AG09309 (cell line): ENCODE measurements at regions not wholly inside any gene's neighbourhood (a gene's known extent, or its start where the extent isn't known, plus 50 kb on each side); places are given as distances from the start of the nearest gene placed in this dataset.

ENCODE experiments used
- DNase-seq: peaks from one replicate; pipeline ENCODE4 v3.0.0-alpha.2; 2010; ENCODE audit warnings: low read depth
- H3K4me3 ChIP-seq: 2 replicates; pipeline ENCODE4 v1.5.1; 2011; ENCODE audit warnings: mild to moderate bottlenecking, low read depth, low read length, moderate library complexity; ENCODE audit not compliant: control insufficient read depth
- CTCF ChIP-seq: IDR thresholded peaks from 2 replicates; pipeline ENCODE4 v1.5.1; 2011; ENCODE audit warnings: mild to moderate bottlenecking, low read depth, low read length, inconsistent platforms; ENCODE audit not compliant: insufficient read depth, control insufficient read depth; ENCODE audit errors: missing control alignments

- TF ChIP-seq CTCF: no peak
- no peak overlapping the region for H3K4me3 ChIP-seq
- no peak for DNase-seq
Measured at GRCh38 chr3:41106691-41107090, 92.6 kb upstream of the CTNNB1 start.

GRCh38 chr3:41111011-41111410 lies 88.3 kb upstream of the CTNNB1 start:
- H3K4me3 ChIP-seq: no peak overlapping the region
- no peak for DNase-seq
- no peak for TF ChIP-seq CTCF

GRCh38 chr3:41112466-41112865 lies 86.8 kb upstream of the CTNNB1 start:
- no peak for DNase-seq
- TF ChIP-seq CTCF: no peak

GRCh38 chr3:41115069-41115468 lies 84.2 kb upstream of the CTNNB1 start:
- H3K4me3 ChIP-seq: no peak overlapping the region
- no peak for DNase-seq
- no peak for TF ChIP-seq CTCF

More at GRCh38 chr3:41112466-41112865, 86.8 kb upstream of the CTNNB1 start:
- no peak overlapping the region for H3K4me3 ChIP-seq

GRCh38 chr3:41116851-41117250 lies 82.5 kb upstream of the CTNNB1 start:
- DNase-seq: no peak
- H3K4me3 ChIP-seq: no peak overlapping the region
- no peak for TF ChIP-seq CTCF

GRCh38 chr3:41117398-41117870 lies 81.9 kb upstream of the CTNNB1 start:
- peak; percentile 59 for DNase-seq
- TF ChIP-seq CTCF: no peak
- H3K4me3 ChIP-seq: no peak overlapping the region
